ENCODE measurements at regions not wholly inside any gene's neighbourhood (a gene's known extent, or its start where the extent isn't known, plus 50 kb on each side); places are given as distances from the start of the nearest gene placed in this dataset.
"Not testable (repeated sequence)": the region's sequence is repeated elsewhere in the genome, so short reads cannot be mapped to it uniquely, and the experiment has no call there.

GRCh38 chr18:64392202-64392601 is 243.3 kb upstream of the LINC00305 start:
- no peak for DNase-seq

GRCh38 chr18:64384101-64384500 is 235.2 kb upstream of the LINC00305 start:
- no peak for DNase-seq

GRCh38 chr18:64380117-64380516 is 231.2 kb upstream of the LINC00305 start:
- no peak for DNase-seq

GRCh38 chr18:64379662-64380061 is 230.8 kb upstream of the LINC00305 start:
- no peak for DNase-seq

DNA sequence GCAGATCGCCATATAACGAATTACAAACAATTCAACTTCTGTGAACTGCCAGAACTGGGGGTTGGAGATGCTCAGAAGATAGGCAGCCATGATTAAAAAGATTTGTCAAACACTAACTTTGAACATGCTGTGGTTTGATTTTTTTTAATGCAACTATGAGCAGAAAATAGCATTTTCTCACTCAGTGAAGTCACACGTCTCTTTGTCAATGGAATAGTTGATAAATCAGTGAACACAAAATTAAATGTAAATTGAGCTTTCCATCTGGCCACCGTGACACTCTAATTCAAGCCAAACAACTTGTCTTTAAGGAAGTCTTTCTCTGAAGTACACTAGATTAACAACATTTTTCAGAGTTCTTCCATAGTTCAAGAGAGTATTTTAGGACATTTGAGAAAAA is 228.6 kb upstream of the LINC00305 start:
- DNase-seq, result no peak

DNA sequence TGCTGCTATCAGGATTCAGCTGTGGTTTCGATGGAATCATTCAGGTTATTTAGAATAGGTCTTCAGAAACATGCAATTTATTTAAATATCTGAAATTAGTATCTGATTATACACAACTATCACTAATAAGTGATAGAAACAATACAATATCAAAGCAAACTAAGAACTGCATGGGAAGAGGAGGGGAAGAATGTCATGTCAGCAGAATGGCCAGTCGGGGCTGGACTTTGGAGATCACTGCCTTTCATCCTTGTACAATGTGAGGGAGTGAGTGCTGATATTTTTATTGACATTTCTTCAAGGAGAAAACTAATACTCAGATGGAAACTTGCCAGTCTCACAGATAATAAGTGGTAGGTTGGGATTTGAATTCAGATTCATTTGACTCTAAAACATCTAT is 224.0 kb upstream of the LINC00305 start:
- DNase-seq, result no peak

DNA sequence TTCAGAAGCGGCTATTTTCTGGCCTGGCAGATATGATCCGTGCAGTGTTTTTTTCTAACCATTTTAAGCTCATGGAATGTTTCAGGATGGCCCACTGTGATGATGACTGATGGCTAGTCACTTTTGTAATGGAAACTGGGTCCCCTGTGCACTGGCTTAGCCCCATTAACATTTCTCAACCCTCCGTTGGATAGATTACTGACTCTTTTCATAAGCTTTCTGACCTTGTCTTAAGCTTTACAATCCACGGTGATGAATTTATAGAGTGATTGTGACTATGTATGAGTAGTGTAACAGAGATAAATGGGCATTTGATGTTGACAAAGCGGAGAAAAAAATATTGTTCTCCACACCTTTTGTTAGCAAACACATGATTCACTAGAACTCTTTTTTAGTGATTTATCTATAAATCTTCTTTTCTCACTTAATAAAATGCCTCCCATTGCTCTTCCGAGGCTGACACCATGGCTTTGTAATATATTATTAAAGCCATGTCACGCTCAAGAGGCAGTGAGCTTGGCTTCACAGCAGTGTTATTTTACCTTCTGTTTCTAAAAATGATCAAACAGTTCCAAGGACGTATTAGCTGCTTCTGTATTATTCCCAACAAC is 221.0 kb upstream of the LINC00305 start:
- not testable (repeated sequence) for DNase-seq

DNA sequence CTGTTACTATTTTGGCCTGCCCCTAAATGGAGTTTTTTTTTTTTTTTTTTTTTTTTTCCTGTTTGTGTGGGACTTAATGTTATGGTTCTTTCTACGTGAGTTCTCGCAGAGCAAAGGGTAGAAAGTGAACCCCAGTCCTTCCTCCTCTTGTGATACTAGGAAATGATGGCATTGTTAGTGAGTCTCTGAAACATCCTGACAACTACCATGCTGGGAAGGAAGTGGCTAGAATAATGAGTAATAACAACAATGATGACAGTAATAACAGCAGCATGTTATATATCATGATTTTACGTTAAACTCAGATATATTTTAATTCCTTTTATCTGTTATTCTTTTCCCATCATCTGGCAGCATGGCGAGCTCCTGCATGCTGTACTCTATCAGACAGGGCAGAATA is 216.2 kb upstream of the LINC00305 start:
- DNase-seq, result no peak

DNA sequence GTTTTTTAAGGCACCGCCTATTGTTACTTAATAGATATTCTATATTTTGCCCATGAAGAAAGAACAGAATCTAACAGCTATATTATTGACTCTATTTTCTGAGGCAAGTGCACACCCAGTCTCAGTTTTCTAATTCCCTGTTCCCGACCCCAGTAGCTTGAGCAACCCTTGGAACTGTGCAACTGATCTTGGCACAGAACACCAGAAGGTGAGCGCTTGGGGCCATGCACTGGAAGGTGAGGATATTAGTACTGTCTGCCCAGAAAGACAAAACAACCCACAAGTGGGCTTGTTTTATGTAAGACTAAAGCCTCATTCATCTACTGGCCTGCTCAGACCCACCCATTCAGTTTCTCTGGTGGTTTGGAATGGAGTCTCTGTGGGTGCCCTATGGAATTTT is 188.8 kb upstream of the LINC00305 start:
- DNase-seq, result no peak

DNA sequence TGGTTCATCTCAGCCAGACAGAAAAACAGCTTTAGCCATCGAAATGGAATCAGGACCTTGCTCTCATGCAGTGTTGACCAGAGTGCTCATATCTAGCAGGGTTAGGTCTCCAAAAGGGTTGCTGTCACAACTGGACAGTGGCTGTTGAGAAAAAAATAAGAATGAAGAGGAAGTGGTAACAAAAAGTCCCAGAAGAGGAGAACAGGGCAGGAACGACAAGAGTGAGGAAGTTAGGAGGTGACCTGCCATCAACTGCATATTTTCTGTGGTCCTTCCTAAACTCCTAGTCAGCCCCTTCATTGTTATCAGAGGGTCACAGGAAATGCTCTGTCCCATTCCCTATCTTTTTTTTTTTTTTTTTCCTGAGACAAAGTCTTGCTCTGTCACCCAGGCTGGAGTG is 188.1 kb upstream of the LINC00305 start:
- no peak for DNase-seq

- DNase-seq, result no peak
Measured at GRCh38 chr18:64334748-64335147, 185.9 kb upstream of the LINC00305 start.

DNA sequence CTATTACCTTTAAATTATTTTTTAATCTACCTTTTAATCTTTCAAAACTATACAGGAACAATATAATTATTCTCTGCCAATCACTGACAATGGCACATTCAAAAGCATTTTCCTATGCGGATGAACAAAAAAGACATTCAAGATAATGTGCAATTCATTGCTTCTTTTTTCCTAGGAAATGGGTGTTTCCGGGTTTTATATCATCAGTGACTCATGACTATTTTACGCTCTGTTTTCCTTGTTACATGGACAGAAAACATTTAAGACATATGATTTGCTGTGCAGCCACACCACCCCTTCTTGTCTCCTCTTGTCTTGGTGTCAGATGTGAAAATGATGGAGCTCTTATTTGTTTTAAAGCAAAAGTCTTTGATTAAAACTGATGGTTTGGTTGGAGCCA is 184.7 kb upstream of the LINC00305 start:
- DNase-seq, result no peak

GRCh38 chr18:64332835-64333234 is 183.9 kb upstream of the LINC00305 start:
- DNase-seq, result no peak

GRCh38 chr18:64331419-64331818 is 182.5 kb upstream of the LINC00305 start:
- no peak for DNase-seq

DNA sequence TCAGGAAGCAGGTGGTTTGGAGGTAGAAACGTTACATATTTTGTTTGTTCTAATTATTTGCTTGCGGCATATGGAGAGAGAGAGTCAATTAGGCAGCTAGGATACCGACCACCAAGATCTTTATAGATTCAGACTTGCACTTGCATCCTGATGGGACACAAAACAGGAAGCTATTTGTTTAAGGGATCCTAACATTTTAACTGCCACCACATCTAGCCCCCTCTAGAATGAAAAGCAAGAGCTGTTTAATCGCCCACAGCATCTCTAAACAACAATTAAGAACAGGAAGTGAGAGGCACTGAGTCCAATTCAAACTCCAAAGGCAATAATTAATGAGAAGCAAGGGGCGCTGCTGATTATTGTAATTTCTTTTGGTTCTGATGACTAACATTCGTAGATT is 182.0 kb upstream of the LINC00305 start:
- no peak for DNase-seq

DNA sequence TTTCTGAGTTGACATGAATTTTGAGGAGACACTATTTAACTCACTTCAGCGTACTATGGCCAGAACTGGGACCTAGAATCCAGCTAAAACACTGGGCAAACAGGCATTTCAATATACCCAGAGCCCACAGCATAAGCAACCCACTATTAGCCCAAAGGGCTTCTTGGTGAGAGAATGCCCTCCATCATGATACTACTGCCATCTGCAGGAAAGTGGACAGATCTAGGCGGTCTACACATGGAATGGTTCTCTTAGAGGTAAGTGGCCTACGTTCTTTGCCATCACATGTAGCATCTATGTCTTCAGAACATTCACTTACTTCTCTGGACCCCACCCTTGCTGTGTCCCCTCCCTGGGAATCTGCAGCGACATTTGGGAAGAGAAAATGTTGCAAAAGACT is 181.3 kb upstream of the LINC00305 start:
- no peak for DNase-seq

DNA sequence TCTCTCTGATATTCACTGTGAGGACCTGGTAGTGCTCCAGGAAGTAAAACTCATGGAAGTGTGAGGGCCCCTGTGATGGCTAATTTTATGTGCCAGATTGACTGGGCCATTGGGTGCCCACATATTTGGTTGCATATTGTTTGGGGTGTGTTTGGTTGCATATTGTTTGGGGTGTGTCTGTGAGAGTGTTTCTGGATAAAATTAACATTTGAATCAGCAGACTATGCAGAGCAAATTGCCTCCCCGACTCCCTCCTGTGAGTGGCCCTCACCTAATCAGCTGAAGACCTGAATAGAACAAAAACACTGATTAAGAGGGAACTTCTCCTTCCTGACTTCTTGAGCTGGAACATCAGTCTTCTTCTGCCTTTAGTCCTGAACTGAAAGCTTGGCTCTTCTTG is 173.3 kb upstream of the LINC00305 start:
- no peak for DNase-seq

DNA sequence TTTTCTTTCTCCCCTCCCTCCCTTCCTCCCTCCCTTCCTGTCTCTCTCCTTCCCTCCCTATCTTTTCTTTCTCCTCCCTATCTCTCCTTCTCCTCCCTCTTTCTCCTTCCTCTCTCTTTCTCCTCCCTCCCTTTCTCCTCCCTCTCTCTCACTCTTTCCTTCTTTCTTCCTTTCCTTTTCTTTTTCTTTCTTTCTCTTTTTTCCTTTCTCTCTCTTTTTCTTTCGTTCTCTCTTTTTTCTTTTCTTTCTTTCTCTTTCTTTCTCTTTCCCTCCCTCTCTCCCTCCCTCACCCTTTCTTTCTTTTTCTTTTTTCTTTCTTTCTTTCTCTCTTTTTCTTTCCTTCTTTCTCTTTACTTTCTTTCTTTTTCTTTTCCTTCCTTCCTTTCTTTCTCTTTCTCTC is 169.7 kb upstream of the LINC00305 start:
- no peak for DNase-seq

- DNase-seq, result no peak
Measured at GRCh38 chr18:64311859-64312258, 163.0 kb upstream of the LINC00305 start.

DNA sequence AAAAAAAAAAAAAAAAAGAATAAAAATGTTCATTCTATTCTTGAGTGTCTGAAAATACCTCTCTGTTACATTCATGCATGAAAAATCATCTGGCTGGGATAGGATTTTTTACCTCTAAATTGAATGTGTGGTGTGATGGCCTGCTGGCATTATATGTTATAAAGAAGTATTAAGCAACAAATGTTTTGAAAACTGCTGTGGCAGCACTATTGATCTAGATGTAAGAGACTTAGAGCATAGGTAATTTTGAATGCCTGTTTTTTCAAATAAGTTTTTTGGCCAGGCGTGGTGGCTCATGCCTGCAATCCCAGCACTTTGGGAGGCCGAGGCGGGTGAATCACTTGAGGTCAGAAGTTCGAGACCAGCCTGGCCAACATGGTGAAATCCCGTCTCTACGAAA is 147.0 kb upstream of the LINC00305 start:
- DNase-seq, result no peak

GRCh38 chr18:64294967-64295366 is 146.1 kb upstream of the LINC00305 start:
- no peak for DNase-seq

DNA sequence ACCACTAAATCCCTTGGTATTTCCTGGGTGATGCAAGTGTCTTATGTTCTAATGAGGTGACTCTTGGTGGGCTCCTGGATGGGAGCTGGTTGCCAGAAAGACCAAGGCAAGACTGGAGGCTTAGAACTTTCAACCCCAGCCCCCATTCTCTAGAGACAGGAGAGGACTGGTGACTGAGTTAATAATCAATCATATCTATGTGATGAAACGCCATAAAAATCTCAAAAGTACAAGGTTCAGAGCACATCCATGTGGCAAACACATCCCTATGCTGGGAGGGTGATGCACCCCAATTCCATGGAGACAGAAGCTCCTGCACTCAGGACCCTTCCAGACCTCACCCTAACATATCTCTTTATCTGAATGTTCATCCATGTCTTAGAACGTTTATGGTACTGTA is 139.5 kb upstream of the LINC00305 start:
- no peak for DNase-seq

- DNase-seq, result no peak
Measured at GRCh38 chr18:64287926-64288325, 139.0 kb upstream of the LINC00305 start.

DNA sequence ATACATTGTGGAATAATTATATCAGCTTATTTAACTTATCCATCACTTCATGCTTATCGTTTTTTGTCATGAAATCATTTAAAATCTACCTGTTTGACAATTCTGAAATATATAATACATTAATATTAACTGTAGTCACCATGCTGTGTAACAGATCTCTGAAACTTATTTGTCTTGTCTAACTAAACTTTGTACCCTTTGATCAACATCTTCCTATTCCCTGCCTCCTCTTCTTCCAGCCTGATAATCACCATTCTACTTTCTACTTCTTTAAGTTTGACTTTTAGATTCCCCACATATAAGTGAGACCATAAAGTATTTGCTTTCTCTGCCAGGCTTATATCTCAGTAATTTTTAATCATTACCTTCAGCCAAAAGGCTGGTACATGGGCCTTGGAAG is 134.2 kb upstream of the LINC00305 start:
- no peak for DNase-seq

DNA sequence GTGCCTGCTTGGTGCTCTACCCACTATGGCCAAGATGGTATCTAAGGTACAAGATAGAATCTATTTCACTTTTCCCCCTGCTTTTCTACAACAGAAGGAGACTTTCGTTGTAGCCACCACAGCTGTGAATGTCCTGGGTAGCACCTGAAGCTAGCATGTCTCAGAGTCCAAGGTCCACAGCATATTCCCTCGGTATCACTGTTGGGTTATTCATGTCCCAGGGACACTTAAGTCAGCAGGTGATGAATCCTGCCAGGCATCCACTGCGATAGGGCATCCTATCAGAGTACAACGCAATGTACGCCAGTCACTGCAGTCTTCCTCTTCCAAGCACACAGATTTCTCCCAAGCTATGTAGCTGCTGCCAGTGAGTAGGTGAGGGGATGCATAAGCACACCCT is 129.1 kb upstream of the LINC00305 start:
- DNase-seq, result no peak

Measured in SIG-M5 (cell line).